ENCODE measurements at regions not wholly inside any gene's neighbourhood (a gene's known extent, or its start where the extent isn't known, plus 50 kb on each side); places are given as distances from the start of the nearest gene placed in this dataset.
"Not testable (repeated sequence)": the region's sequence is repeated elsewhere in the genome, so short reads cannot be mapped to it uniquely, and the experiment has no call there.

- DNase-seq = no peak
Measured at GRCh38 chr16:65825191-65825856, 541.2 kb upstream of the CDH5 start.

- no peak for DNase-seq
Measured at GRCh38 chr16:65822148-65822547, 544.3 kb upstream of the CDH5 start.

GRCh38 chr16:65819136-65819898, 547.2 kb upstream of the CDH5 start:
- DNase-seq = no peak

GRCh38 chr16:65817799-65818198, 548.7 kb upstream of the CDH5 start:
- DNase-seq = no peak

GRCh38 chr16:65817066-65817465, 549.4 kb upstream of the CDH5 start:
- DNase-seq = no peak

GRCh38 chr16:65816556-65816955, 549.9 kb upstream of the CDH5 start:
- DNase-seq = no peak

GRCh38 chr16:65815707-65816106, 550.8 kb upstream of the CDH5 start:
- no peak for DNase-seq

- not testable (repeated sequence) for DNase-seq
Measured at GRCh38 chr16:65813879-65814278, 552.6 kb upstream of the CDH5 start.

GRCh38 chr16:65809627-65810026, 556.9 kb upstream of the CDH5 start:
- peak; percentile 0 to 40 for DNase-seq

- no peak for DNase-seq
Measured at GRCh38 chr16:65808790-65809189, 557.7 kb upstream of the CDH5 start.

GRCh38 chr16:65807858-65808257, 558.6 kb upstream of the CDH5 start:
- no peak for DNase-seq

- not testable (repeated sequence) for DNase-seq
Measured at GRCh38 chr16:65805704-65806103, 560.8 kb upstream of the CDH5 start.

- no peak for DNase-seq
Measured at GRCh38 chr16:65796481-65796880, 570.0 kb upstream of the CDH5 start.

GRCh38 chr16:65794973-65795372, 571.5 kb upstream of the CDH5 start:
- no peak for DNase-seq

GRCh38 chr16:65793781-65794180, 572.7 kb upstream of the CDH5 start:
- no peak for DNase-seq

- DNase-seq = no peak
Measured at GRCh38 chr16:65790768-65791167, 575.7 kb upstream of the CDH5 start.

GRCh38 chr16:65789161-65789945, 577.1 kb upstream of the CDH5 start:
- DNase-seq = no peak

GRCh38 chr16:65788434-65789140, 577.9 kb upstream of the CDH5 start:
- DNase-seq = no peak

GRCh38 chr16:65787921-65788320, 578.6 kb upstream of the CDH5 start:
- DNase-seq = no peak

GRCh38 chr16:65786916-65787315, 579.6 kb upstream of the CDH5 start:
- DNase-seq = no peak

- DNase-seq = no peak
Measured at GRCh38 chr16:65783709-65784474, 582.6 kb upstream of the CDH5 start.
